PC-3 (cell line): ENCODE measurements at regions not wholly inside any gene's neighbourhood (a gene's known extent, or its start where the extent isn't known, plus 50 kb on each side); places are given as distances from the start of the nearest gene placed in this dataset.

Experiments
- ATAC-seq: fragments of 200-7000 bp; cut with Tn5 transposase; 2 replicates; pipeline ENCODE4 v1.9.1; 2020; ENCODE audit warnings: mild to moderate bottlenecking, moderate library complexity
- BruUV-seq: library from RNA; stranded (reverse); fragments of 400-500 nt; replicated peaks from 2 replicates; lab custom pipeline; 2021; lab: Mats Ljungman, UMichigan
- CTCF ChIA-PET: fragments of 300-600 bp; sonication (Branson Sonifier 250); formaldehyde crosslinking; loops from one replicate; lab custom pipeline; 2022; ENCODE audit warnings: antibody characterized with exemption; lab: Charles Lee
- POLR2A ChIA-PET: fragments of 300-600 bp; sonication (Branson Sonifier 250); formaldehyde crosslinking; loops from one replicate; lab custom pipeline; 2022; ENCODE audit warnings: antibody characterized with exemption; ENCODE audit not compliant: unreplicated experiment; lab: Charles Lee
- DNase-seq: peaks from one replicate; pipeline ENCODE4 v3.0.0-alpha.2; 2015
- H2AFZ ChIP-seq: fragments of 300-600 bp; sonication (generic); 2 replicates; pipeline ENCODE4 v1.6.0; 2016; ENCODE audit warnings: antibody characterized with exemption, low read length
- H3F3A ChIP-seq: fragments of 300-600 bp; sonication (generic); one replicate; pipeline ENCODE4 v1.6.0; 2017; ENCODE audit warnings: antibody characterized with exemption, low read length, control low read depth, mild to moderate bottlenecking; ENCODE audit not compliant: unreplicated experiment
- H3K27ac ChIP-seq: fragments of 300-600 bp; sonication (generic); 2 replicates; pipeline ENCODE4 v1.5.1; 2016; ENCODE audit warnings: mild to moderate bottlenecking, low read length
- H3K27me3 ChIP-seq: fragments of 300-600 bp; sonication (generic); 2 replicates; pipeline ENCODE4 v1.6.1; 2016; ENCODE audit warnings: low read length, mixed read lengths
- H3K36me3 ChIP-seq: fragments of 300-600 bp; sonication (generic); 2 replicates; pipeline ENCODE4 v1.6.1; 2016; ENCODE audit warnings: low read depth, mixed run types, low read length, mixed read lengths
- H3K4me1 ChIP-seq: fragments of 300-600 bp; sonication (generic); 2 replicates; pipeline ENCODE4 v1.5.1; 2016; ENCODE audit warnings: low read length; ENCODE audit not compliant: insufficient read depth
- H3K4me2 ChIP-seq: fragments of 300-600 bp; sonication (generic); 2 replicates; pipeline ENCODE4 v1.6.0; 2016; ENCODE audit warnings: low read length
- H3K4me3 ChIP-seq: fragments of 300-600 bp; sonication (generic); 2 replicates; pipeline ENCODE4 v1.5.1; 2016; ENCODE audit warnings: mild to moderate bottlenecking, low read length, mixed read lengths
- H3K79me2 ChIP-seq: fragments of 300-600 bp; sonication (generic); 2 replicates; pipeline ENCODE4 v1.6.1; 2017; ENCODE audit warnings: low read length, mixed read lengths
- H3K9ac ChIP-seq: fragments of 300-600 bp; sonication (generic); 2 replicates; pipeline ENCODE4 v1.6.0; 2016; ENCODE audit warnings: mild to moderate bottlenecking, low read length
- H3K9me2 ChIP-seq: fragments of 300-600 bp; sonication (generic); replicated peaks from 2 replicates; pipeline ENCODE4 v1.6.1; 2016; ENCODE audit warnings: mixed run types, low read length, mixed read lengths
- H3K9me3 ChIP-seq: fragments of 300-600 bp; sonication (generic); 2 replicates; pipeline ENCODE4 v1.6.1; 2016; ENCODE audit warnings: low read length, mixed read lengths
- H4K20me1 ChIP-seq: fragments of 300-600 bp; sonication (generic); 2 replicates; pipeline ENCODE4 v1.6.1; 2016; ENCODE audit warnings: low read length, mixed read lengths
- CTCF ChIP-seq: fragments of 300-600 bp; sonication (generic); conservative IDR thresholded peaks from 2 replicates; pipeline ENCODE4 v1.5.1; 2017; ENCODE audit warnings: antibody characterized with exemption, low read depth, mild to moderate bottlenecking, low read length
- EZH2 ChIP-seq: fragments of 300-600 bp; sonication (generic); IDR thresholded peaks from one replicate; pipeline ENCODE4 v1.6.1; 2017; ENCODE audit warnings: antibody characterized with exemption, mild to moderate bottlenecking, low read length; ENCODE audit not compliant: unreplicated experiment
- EZH2phosphoT487 ChIP-seq: fragments of 300-600 bp; sonication (generic); IDR thresholded peaks from 2 replicates; pipeline ENCODE4 v1.6.1; 2018; ENCODE audit warnings: mild to moderate bottlenecking, antibody characterized with exemption, low read length, borderline replicate concordance
- intact Hi-C: fragments of 100-400 bp; cut with micrococcal nuclease; formaldehyde crosslinking; loops from 2 replicates; pipeline ENCODE4 v1.9.0; 2023

- intact Hi-C loops = no loop called here
- ATAC-seq (no peak), DNase-seq (no peak)
- no peak overlapping the region for H3K4me3 ChIP-seq
- H2AFZ ChIP-seq = no peak overlapping the region
- H3K9me2 ChIP-seq = no peaks in the 10 kb centered on the region
- no peaks in the 10 kb centered on the region for H3K4me1 ChIP-seq
- ChIA-PET CTCF (no interaction called here), POLR2A (no interaction called here)
- H4K20me1 ChIP-seq = no peaks in the 10 kb centered on the region
- peaks cover 17% of the 10 kb centered on the region for H3K27me3 ChIP-seq
- H3K4me2 ChIP-seq = no peak overlapping the region
- TF ChIP-seq CTCF (no peak), EZH2phosphoT487 (no peak), EZH2 (no peak)
- no peaks in the 10 kb centered on the region for H3F3A ChIP-seq
- H3K9ac ChIP-seq = no peak overlapping the region
- H3K27ac ChIP-seq = no peak overlapping the region
- H3K79me2 ChIP-seq = no peaks in the 10 kb centered on the region
- no peaks in the 10 kb centered on the region for H3K9me3 ChIP-seq
- BruUV-seq = no TSS peak
- no peaks in the 10 kb centered on the region for H3K36me3 ChIP-seq
These were observed 85.8 kb upstream of the NELL2 start for GRCh38 chr12:44961887-44962286.

GRCh38 chr12:44960856-44961255 is 84.7 kb upstream of the NELL2 start:
- ChIA-PET CTCF (no interaction called here), POLR2A (no interaction called here)
- no TSS peak for BruUV-seq
- Histone ChIP-seq H3K9me3 (no peaks in the 10 kb centered on the region), H3F3A (no peaks in the 10 kb centered on the region), H3K27ac (no peak overlapping the region), H3K4me2 (no peak overlapping the region), H3K4me3 (no peak overlapping the region), H3K27me3 (peaks cover 17% of the 10 kb centered on the region), H3K9me2 (no peaks in the 10 kb centered on the region), H3K79me2 (no peaks in the 10 kb centered on the region), H2AFZ (no peak overlapping the region), H3K4me1 (no peaks in the 10 kb centered on the region), H3K36me3 (no peaks in the 10 kb centered on the region), H4K20me1 (no peaks in the 10 kb centered on the region), H3K9ac (no peak overlapping the region)
- DNase-seq (no peak), ATAC-seq (no peak)
- TF ChIP-seq EZH2 = no peak
- no peak for TF ChIP-seq EZH2phosphoT487
- no peak; the same call in 1 of the 2 replicates for TF ChIP-seq CTCF
- intact Hi-C loops = no loop called here

- ChIA-PET POLR2A (no interaction called here), CTCF (no interaction called here)
- Histone ChIP-seq H3K79me2 (no peaks in the 10 kb centered on the region), H3K4me2 (no peak overlapping the region), H2AFZ (no peak overlapping the region), H3K9me2 (no peaks in the 10 kb centered on the region), H3K9ac (no peak overlapping the region), H3K4me3 (no peak overlapping the region), H4K20me1 (no peaks in the 10 kb centered on the region), H3K27me3 (peaks cover 17% of the 10 kb centered on the region), H3K4me1 (no peaks in the 10 kb centered on the region), H3K27ac (no peak overlapping the region), H3K9me3 (no peaks in the 10 kb centered on the region), H3K36me3 (no peaks in the 10 kb centered on the region), H3F3A (no peaks in the 10 kb centered on the region)
- no TSS peak for BruUV-seq
- TF ChIP-seq CTCF (no peak), EZH2 (no peak), EZH2phosphoT487 (no peak)
- ATAC-seq = no peak
- no peak for DNase-seq
- intact Hi-C loops = no loop called here
These were observed 84.3 kb upstream of the NELL2 start for GRCh38 chr12:44960423-44960822.
